Osteoblast (primary cell): ENCODE measurements at regions not wholly inside any gene's neighbourhood (a gene's known extent, or its start where the extent isn't known, plus 50 kb on each side); places are given as distances from the start of the nearest gene placed in this dataset.

Source experiments
- DNase-seq: peaks from one replicate; pipeline ENCODE4 v3.0.0; 2011; ENCODE audit warnings: low spot score, mixed read lengths; ENCODE audit not compliant: insufficient read length; ENCODE audit errors: missing footprints
- H2AFZ ChIP-seq: 2 replicates; pipeline ENCODE4 v1.6.0; 2011; ENCODE audit warnings: mild to moderate bottlenecking, low read length
- H3K27ac ChIP-seq: 2 replicates; pipeline ENCODE4 v1.5.1; 2011; ENCODE audit warnings: mild to moderate bottlenecking, low read depth, low read length, moderate library complexity
- H3K27me3 ChIP-seq: 2 replicates; pipeline ENCODE4 v1.6.0; 2012; ENCODE audit warnings: mild to moderate bottlenecking, control low read depth, inconsistent platforms, low read length, moderate library complexity; ENCODE audit not compliant: insufficient read depth
- H3K36me3 ChIP-seq: 2 replicates; pipeline ENCODE4 v1.5.1; 2011; ENCODE audit warnings: mild to moderate bottlenecking, low read length, control low read depth, moderate library complexity; ENCODE audit not compliant: insufficient read depth
- H3K4me1 ChIP-seq: 2 replicates; pipeline ENCODE4 v1.5.1; 2011; ENCODE audit warnings: mild to moderate bottlenecking, low read length, control low read depth, moderate library complexity; ENCODE audit not compliant: insufficient read depth
- H3K4me2 ChIP-seq: 2 replicates; pipeline ENCODE4 v1.6.0; 2011; ENCODE audit warnings: mild to moderate bottlenecking, low read length; ENCODE audit not compliant: insufficient read depth
- H3K4me3 ChIP-seq: fragments of 200-600 bp; sonication (generic); 3 replicates; pipeline ENCODE4 v1.5.1; 2012; ENCODE audit warnings: mild to moderate bottlenecking, low read length, inconsistent platforms; ENCODE audit not compliant: insufficient read depth
- H3K79me2 ChIP-seq: 2 replicates; pipeline ENCODE4 v1.6.0; 2012; ENCODE audit warnings: mild to moderate bottlenecking, low read length, control low read depth, inconsistent platforms; ENCODE audit not compliant: insufficient read depth
- H3K9me3 ChIP-seq: 2 replicates; pipeline ENCODE4 v1.5.1; 2011; ENCODE audit warnings: low read depth, low read length, control low read depth
- H4K20me1 ChIP-seq: 2 replicates; pipeline ENCODE4 v1.6.0; 2012; ENCODE audit warnings: mild to moderate bottlenecking, low read length, control low read depth; ENCODE audit not compliant: insufficient read depth
- TF ChIP-seq, protein P1 (sequence below): IDR thresholded peaks from 2 replicates; pipeline ENCODE4 v1.5.1; 2011; ENCODE audit warnings: mild to moderate bottlenecking, low read depth, low read length, moderate library complexity; ENCODE audit errors: extremely low read depth

DNA sequence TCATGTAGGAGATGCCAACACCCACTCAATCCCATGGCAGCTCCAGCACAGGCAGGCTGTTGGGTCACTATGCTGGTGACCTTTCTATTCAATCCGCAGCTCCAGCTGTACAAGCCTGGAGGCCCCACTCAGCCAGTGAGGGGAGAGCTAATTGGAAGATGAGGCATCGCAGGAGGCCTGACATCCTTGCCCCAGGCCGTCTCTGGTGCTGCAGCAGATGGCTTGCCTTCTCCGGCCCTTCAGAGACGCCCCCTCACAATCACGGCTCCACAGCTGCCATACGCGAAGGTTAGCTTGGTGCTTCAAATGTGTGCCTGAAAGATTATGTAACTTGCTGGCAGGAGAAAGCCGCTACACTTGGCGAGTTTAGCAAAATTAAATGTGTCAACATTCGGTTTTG is 104.2 kb upstream of the CLSTN2 start:
- Histone ChIP-seq H3K79me2 (no peaks in the 10 kb centered on the region), H3K36me3 (no peaks in the 10 kb centered on the region), H3K27me3 (no peaks in the 10 kb centered on the region), H3K4me3 (no peak overlapping the region), H3K4me2 (no peak overlapping the region), H3K27ac (no peak overlapping the region), H3K4me1 (no peaks in the 10 kb centered on the region), H2AFZ (no peak overlapping the region), H4K20me1 (no peaks in the 10 kb centered on the region), H3K9me3 (no peaks in the 10 kb centered on the region)
- no peak for DNase-seq
- TF ChIP-seq, protein P1, sequence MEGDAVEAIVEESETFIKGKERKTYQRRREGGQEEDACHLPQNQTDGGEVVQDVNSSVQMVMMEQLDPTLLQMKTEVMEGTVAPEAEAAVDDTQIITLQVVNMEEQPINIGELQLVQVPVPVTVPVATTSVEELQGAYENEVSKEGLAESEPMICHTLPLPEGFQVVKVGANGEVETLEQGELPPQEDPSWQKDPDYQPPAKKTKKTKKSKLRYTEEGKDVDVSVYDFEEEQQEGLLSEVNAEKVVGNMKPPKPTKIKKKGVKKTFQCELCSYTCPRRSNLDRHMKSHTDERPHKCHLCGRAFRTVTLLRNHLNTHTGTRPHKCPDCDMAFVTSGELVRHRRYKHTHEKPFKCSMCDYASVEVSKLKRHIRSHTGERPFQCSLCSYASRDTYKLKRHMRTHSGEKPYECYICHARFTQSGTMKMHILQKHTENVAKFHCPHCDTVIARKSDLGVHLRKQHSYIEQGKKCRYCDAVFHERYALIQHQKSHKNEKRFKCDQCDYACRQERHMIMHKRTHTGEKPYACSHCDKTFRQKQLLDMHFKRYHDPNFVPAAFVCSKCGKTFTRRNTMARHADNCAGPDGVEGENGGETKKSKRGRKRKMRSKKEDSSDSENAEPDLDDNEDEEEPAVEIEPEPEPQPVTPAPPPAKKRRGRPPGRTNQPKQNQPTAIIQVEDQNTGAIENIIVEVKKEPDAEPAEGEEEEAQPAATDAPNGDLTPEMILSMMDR: no peak

DNA sequence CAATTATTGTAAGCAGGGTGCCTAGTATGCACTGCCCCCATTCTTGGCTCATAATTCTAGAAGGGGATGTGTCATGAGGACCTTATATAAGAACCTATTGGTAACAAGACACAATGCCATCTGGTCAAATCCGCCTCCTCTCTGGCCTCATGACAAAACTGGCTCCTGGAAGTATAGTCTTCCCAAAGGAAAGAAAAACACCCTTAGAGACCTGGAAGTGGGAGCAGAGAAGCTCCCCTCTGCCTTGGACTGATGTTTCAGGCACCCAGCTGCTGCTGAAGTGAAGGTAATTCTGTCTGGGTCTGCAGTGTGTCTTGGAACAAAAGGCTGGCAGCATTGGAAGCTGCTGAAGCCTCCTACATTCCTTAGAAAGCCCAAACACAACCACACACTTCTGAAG is 107.2 kb upstream of the CLSTN2 start:
- peak; percentile 5 for DNase-seq
- no peaks in the 10 kb centered on the region for H3K4me1 ChIP-seq
- no peak overlapping the region for H2AFZ ChIP-seq

DNA sequence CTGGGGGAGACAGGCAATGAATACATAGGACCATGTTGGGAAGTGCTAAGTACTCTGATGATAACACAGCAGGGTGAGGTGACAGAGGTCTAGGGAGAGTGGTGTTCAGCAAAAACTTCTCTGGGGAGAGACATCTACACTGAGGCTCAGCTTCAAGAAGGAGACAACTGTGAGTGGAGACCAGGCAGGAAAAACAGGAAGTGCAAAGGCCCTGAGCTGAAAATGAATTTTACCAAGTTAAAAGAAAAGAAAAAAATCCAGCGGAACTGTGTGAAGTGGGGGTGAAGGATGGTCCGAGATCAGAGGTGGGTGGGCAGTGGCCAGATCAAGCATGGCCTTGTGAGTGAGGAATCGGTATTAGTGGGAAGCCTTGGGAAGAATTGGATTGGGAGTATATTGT is 110.1 kb upstream of the CLSTN2 start:
- TF ChIP-seq, protein P1: no peak

More for the DNA sequence above, 107.2 kb upstream of the CLSTN2 start:
- TF ChIP-seq, protein P1: no peak
- Histone ChIP-seq H4K20me1 (no peaks in the 10 kb centered on the region), H3K36me3 (no peaks in the 10 kb centered on the region), H3K27me3 (no peaks in the 10 kb centered on the region), H3K9me3 (no peaks in the 10 kb centered on the region), H3K4me3 (no peak overlapping the region), H3K27ac (no peak overlapping the region), H3K4me2 (no peak overlapping the region), H3K79me2 (no peaks in the 10 kb centered on the region)

DNA sequence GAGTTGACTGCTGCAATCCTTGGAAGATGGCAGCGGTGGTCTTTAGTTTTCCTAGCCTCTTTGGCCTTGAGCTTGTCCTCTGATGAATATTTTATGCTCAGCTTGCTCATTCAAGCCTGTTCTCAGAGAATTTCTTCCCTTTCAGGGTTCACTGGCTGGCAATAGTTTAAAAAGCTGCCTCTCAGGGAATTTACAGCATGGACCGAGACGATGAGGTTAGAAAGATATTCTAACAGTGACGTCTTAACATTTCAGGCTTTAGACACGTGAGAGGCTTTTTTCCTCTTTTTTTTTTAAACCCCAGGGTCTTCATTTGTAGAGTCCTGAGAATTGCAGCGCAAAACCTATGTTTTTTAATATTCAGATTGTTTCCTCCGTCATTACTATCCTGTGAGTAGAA is 120.3 kb upstream of the CLSTN2 start:
- Histone ChIP-seq H3K4me2 (no peak overlapping the region), H3K4me1 (no peaks in the 10 kb centered on the region), H3K79me2 (no peaks in the 10 kb centered on the region), H3K4me3 (no peak overlapping the region), H2AFZ (no peak overlapping the region), H3K36me3 (no peaks in the 10 kb centered on the region), H4K20me1 (no peaks in the 10 kb centered on the region), H3K27me3 (no peaks in the 10 kb centered on the region), H3K27ac (no peak overlapping the region), H3K9me3 (no peaks in the 10 kb centered on the region)
- TF ChIP-seq, protein P1: no peak
- no peak for DNase-seq

More for the DNA sequence above, 110.1 kb upstream of the CLSTN2 start:
- no peak for DNase-seq
- no peaks in the 10 kb centered on the region for H3K27me3 ChIP-seq
- no peaks in the 10 kb centered on the region for H3K4me1 ChIP-seq
- H3K79me2 ChIP-seq: no peaks in the 10 kb centered on the region
- H4K20me1 ChIP-seq: no peaks in the 10 kb centered on the region
- H3K27ac ChIP-seq: no peak overlapping the region
- H2AFZ ChIP-seq: no peak overlapping the region
- H3K36me3 ChIP-seq: no peaks in the 10 kb centered on the region
- H3K4me2 ChIP-seq: no peak overlapping the region
- H3K9me3 ChIP-seq: no peaks in the 10 kb centered on the region
- no peak overlapping the region for H3K4me3 ChIP-seq
